Adrenal gland (tissue), 9 donors: ENCODE measurements at regions not wholly inside any gene's neighbourhood (a gene's known extent, or its start where the extent isn't known, plus 50 kb on each side); places are given as distances from the start of the nearest gene placed in this dataset.

Experiments used
- DNase-seq, 7 donors: peaks; one replicate each; pipeline ENCODE4 v3.0.0-alpha.2; 2019 to 2020
- H3K27ac ChIP-seq, 5 donors: fragments of 200-600 bp; sonication (generic) in 4 of 5; 1 replicate in 3 of 5; 2 replicates in 2 of 5; pipeline versions ENCODE4 v1.5.1 to v1.8.0; 2016 to 2020; ENCODE audit warnings: mild to moderate bottlenecking in 1 of 5
- H3K27me3 ChIP-seq: fragments of 200-600 bp; 2 replicates; pipeline ENCODE4 v1.8.0; 2021
- H3K36me3 ChIP-seq, 2 donors: fragments of 200-600 bp; replicated peaks in 1 of 2; 1 replicate in 1 of 2; 2 replicates in 1 of 2; pipeline versions ENCODE4 v1.5.1 to v1.8.0; 2018 to 2022
- H3K4me1 ChIP-seq, 2 donors: fragments of 200-600 bp; replicated peaks in 1 of 2; 1 replicate in 1 of 2; 2 replicates in 1 of 2; pipeline versions ENCODE4 v1.5.1 to v1.8.0; 2018 to 2021
- H3K4me3 ChIP-seq, 4 donors: fragments of 200-600 bp; sonication (generic) in 3 of 4; one replicate each; pipeline ENCODE4 v1.5.1; 2016 to 2018
- H3K9me3 ChIP-seq, 3 donors: fragments of 200-600 bp; sonication (generic) in 1 of 3; replicated peaks in 1 of 3; 1 replicate in 2 of 3; 2 replicates in 1 of 3; pipeline versions ENCODE4 v1.5.1 to v1.8.0; 2016 to 2021
- POLR2A ChIP-seq, 2 donors: fragments of 450-650 bp; IDR thresholded peaks; one replicate each; pipeline ENCODE4 v1.6.1; 2017; ENCODE audit warnings: antibody characterized with exemption in 2 of 2, mild to moderate bottlenecking in 2 of 2, moderate library complexity in 1 of 2
- WGBS, 4 donors: extraction: QIAGEN DNeasy Blood & Tissue Kit in 2 of 4; methylation state at CpG; one replicate each; pipeline versions ENCODE4 v1.1.5 to v1.1.7; 2013 to 2017; 5-methylcytosine and 5-hydroxymethylcytosine counted together
- intact Hi-C, 2 donors: fragments of 100-400 bp; cut with DNase I; formaldehyde crosslinking; loops; one replicate each; pipeline versions ENCODE4 v1.14.1 to v1.15.0; 2022 to 2023
- TF ChIP-seq, protein P1 (sequence below), 6 experiments: fragments of 450-650 bp in 4 of 6; fragments of 200-600 bp in 2 of 6; sonication (generic) in 1 of 6; IDR thresholded peaks; 1 replicate in 5 of 6; 2 replicates in 1 of 6; pipeline versions ENCODE4 v1.5.1 to v1.8.0; 2016 to 2021; ENCODE audit warnings: antibody characterized with exemption in 6 of 6, mild to moderate bottlenecking in 2 of 6, moderate library complexity in 1 of 6
- donor health status: healthy with polysubstance abuse.
- donor health status: Bipolar disorder and iron deficiency.
- donor health status: DM: yes; HTN: yes; CAD: no.
- donor health status: DM: no; HTN: no; CAD: no.
- donor health status: DM: no; HTN: no; CAD: no.

DNA sequence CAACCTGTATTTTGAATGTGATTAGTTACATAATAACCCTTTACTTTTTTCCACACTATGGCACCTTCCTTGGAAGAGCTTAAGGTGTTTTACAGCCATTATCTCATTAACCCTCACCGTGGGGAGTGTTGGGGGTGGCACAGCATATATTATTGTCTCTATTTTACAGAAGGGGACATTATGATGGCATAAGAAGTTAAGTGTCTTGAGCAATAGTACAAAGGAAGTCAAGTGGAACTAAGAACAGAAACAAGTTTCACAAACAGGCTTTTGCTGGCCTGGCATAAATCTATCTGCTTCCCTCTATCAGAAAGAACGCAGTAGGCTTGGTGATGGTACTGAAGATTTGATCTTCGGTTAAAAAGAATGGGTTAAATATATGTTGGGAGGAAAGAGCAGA is 169.7 kb upstream of the OTX2 start:
- DNase-seq = no peak
- TF ChIP-seq, protein P1, sequence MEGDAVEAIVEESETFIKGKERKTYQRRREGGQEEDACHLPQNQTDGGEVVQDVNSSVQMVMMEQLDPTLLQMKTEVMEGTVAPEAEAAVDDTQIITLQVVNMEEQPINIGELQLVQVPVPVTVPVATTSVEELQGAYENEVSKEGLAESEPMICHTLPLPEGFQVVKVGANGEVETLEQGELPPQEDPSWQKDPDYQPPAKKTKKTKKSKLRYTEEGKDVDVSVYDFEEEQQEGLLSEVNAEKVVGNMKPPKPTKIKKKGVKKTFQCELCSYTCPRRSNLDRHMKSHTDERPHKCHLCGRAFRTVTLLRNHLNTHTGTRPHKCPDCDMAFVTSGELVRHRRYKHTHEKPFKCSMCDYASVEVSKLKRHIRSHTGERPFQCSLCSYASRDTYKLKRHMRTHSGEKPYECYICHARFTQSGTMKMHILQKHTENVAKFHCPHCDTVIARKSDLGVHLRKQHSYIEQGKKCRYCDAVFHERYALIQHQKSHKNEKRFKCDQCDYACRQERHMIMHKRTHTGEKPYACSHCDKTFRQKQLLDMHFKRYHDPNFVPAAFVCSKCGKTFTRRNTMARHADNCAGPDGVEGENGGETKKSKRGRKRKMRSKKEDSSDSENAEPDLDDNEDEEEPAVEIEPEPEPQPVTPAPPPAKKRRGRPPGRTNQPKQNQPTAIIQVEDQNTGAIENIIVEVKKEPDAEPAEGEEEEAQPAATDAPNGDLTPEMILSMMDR (IDR thresholded peaks at IDR 0.05) = no peak
- TF ChIP-seq POLR2A (IDR thresholded peaks at IDR 0.05) = no peak
- H3K36me3 ChIP-seq = no peaks in the 10 kb centered on the region
- intact Hi-C loops = no loop called here
- no peak overlapping the region for H3K4me3 ChIP-seq
- no peaks in the 10 kb centered on the region for H3K27me3 ChIP-seq
- WGBS, 4 donors = 63 to 72% (median 66%) methylated on average over 3 of the region's 3 CpGs
- no peaks in the 10 kb centered on the region for H3K4me1 ChIP-seq
- H3K27ac ChIP-seq = no peak overlapping the region
- no peaks in the 10 kb centered on the region for H3K9me3 ChIP-seq

DNA sequence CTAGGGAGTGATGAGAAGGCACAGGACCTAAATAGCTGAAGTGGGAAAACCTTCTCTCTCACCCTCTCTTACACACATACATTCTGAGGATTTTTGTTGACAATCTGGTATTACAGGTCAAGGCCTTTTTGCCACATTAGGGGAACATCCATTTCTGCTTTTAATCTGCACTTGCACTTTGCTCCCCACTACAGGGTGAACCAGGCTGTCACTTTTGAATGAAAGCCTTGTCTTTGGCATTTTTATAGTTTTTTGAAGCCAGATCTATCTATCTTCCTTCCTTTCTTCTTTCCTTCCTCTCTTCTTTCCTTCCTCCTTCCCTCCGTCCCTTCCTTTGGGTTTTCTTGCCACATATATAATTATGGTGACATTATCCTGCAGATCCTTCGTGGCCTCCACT is 165.9 kb upstream of the OTX2 start:
- Histone ChIP-seq H3K9me3 (no peaks in the 10 kb centered on the region), H3K36me3 (no peaks in the 10 kb centered on the region), H3K27ac (no peak overlapping the region), H3K4me3 (no peak overlapping the region), H3K27me3 (no peaks in the 10 kb centered on the region), H3K4me1 (no peaks in the 10 kb centered on the region)
- intact Hi-C loops = no loop called here
- no peak for DNase-seq
- no peak for TF ChIP-seq POLR2A (IDR thresholded peaks at IDR 0.05)
- TF ChIP-seq, protein P1 (IDR thresholded peaks at IDR 0.05) = no peak
- WGBS, 4 donors = 65 to 83% (median 74%) methylated on average over 2 of the region's 2 CpGs

- H3K9me3 ChIP-seq = no peaks in the 10 kb centered on the region
- no peaks in the 10 kb centered on the region for H3K36me3 ChIP-seq
- H3K4me1 ChIP-seq = no peaks in the 10 kb centered on the region
- TF ChIP-seq POLR2A (IDR thresholded peaks at IDR 0.05) = no peak
- TF ChIP-seq, protein P1 (IDR thresholded peaks at IDR 0.05) = no peak
- intact Hi-C loops = no loop called here
- H3K27me3 ChIP-seq = no peaks in the 10 kb centered on the region
- H3K4me3 ChIP-seq = no peak overlapping the region
- H3K27ac ChIP-seq = no peak overlapping the region
- 77 to 95% (median 92%) methylated on average over 4 of the region's 4 CpGs for WGBS, 4 donors
- DNase-seq = no peak
Observed at GRCh38 chr14:56975521-56975920, 165.2 kb upstream of the OTX2 start.

- Histone ChIP-seq H3K27me3 (no peaks in the 10 kb centered on the region), H3K9me3 (no peaks in the 10 kb centered on the region), H3K27ac (no peak overlapping the region), H3K4me1 (no peaks in the 10 kb centered on the region), H3K36me3 (no peaks in the 10 kb centered on the region), H3K4me3 (no peak overlapping the region)
- intact Hi-C loops = no loop called here
- TF ChIP-seq, protein P1 (IDR thresholded peaks at IDR 0.05) = no peak
- no peak for TF ChIP-seq POLR2A (IDR thresholded peaks at IDR 0.05)
- no peak for DNase-seq
Observed at GRCh38 chr14:56972948-56973347, 162.7 kb upstream of the OTX2 start.
